Umbilical cord (tissue), 1 donor: ENCODE measurements at regions not wholly inside any gene's neighbourhood (a gene's known extent, or its start where the extent isn't known, plus 50 kb on each side); places are given as distances from the start of the nearest gene placed in this dataset.

Experiments
- DNase-seq: peaks from one replicate; pipeline ENCODE4 v3.0.0-alpha.2; 2015; ENCODE audit warnings: low spot score

GRCh38 chr10:100612601-100613595 lies 77.2 kb downstream of the HIF1AN start:
- DNase-seq = no peak

GRCh38 chr10:100613846-100614245 lies 78.1 kb downstream of the HIF1AN start:
- no peak for DNase-seq

GRCh38 chr10:100614429-100615095 lies 78.8 kb downstream of the HIF1AN start:
- DNase-seq = no peak

- DNase-seq = no peak
Observed at GRCh38 chr10:100615241-100615640, 79.5 kb downstream of the HIF1AN start.

GRCh38 chr10:100615908-100616307 lies 80.2 kb downstream of the HIF1AN start:
- DNase-seq = no peak

GRCh38 chr10:100618091-100618615 lies 82.4 kb downstream of the HIF1AN start:
- DNase-seq = no peak

GRCh38 chr10:100618632-100619255 lies 83.0 kb downstream of the HIF1AN start:
- no peak for DNase-seq

GRCh38 chr10:100620087-100620835 lies 84.5 kb downstream of the HIF1AN start:
- DNase-seq = no peak

- DNase-seq = no peak
Observed at GRCh38 chr10:100621360-100622205, 85.8 kb downstream of the HIF1AN start.

- no peak for DNase-seq
Observed at GRCh38 chr10:100622946-100623345, 87.2 kb downstream of the HIF1AN start.

- no peak for DNase-seq
Observed at GRCh38 chr10:100623521-100624230, 87.9 kb downstream of the HIF1AN start.

- DNase-seq = no peak
Observed at GRCh38 chr10:100624298-100624697, 88.6 kb downstream of the HIF1AN start.

- DNase-seq = no peak
Observed at GRCh38 chr10:100625816-100626215, 90.1 kb downstream of the HIF1AN start.

- DNase-seq = no peak
Observed at GRCh38 chr10:100628061-100628460, 92.3 kb downstream of the HIF1AN start.

- DNase-seq = no peak
Observed at GRCh38 chr10:100631192-100631591, 95.4 kb downstream of the HIF1AN start.

- no peak for DNase-seq
Observed at GRCh38 chr10:100632027-100632426, 96.3 kb downstream of the HIF1AN start.

GRCh38 chr10:100634034-100634433 lies 98.3 kb downstream of the HIF1AN start:
- no peak for DNase-seq

- DNase-seq = no peak
Observed at GRCh38 chr10:100636848-100637553, 101.3 kb downstream of the HIF1AN start.

- DNase-seq = no peak
Observed at GRCh38 chr10:100637785-100638184, 102.0 kb downstream of the HIF1AN start.
